Sciatic nerve (tissue), 2 donors: ENCODE measurements at regions not wholly inside any gene's neighbourhood (a gene's known extent, or its start where the extent isn't known, plus 50 kb on each side); places are given as distances from the start of the nearest gene placed in this dataset.
A peak's percentile ranks its signal among the peaks of the same experiment; 100 is the strongest.

ENCODE experiments used
- ATAC-seq: fragments of 200-7000 bp; cut with Tn5 transposase; one replicate; pipeline ENCODE4 v1.9.1; 2020; ENCODE audit warnings: mild to moderate bottlenecking, moderate library complexity
- DNase-seq: peaks from one replicate; pipeline ENCODE4 v3.0.0-alpha.2; 2020; ENCODE audit warnings: low spot score
- intact Hi-C: fragments of 100-400 bp; cut with DNase I; formaldehyde crosslinking; loops from one replicate; pipeline ENCODE4 v1.14.2; 2022
- donor health status: DM: no; HTN: no; CAD: no.
- donor health status: DM: no; HTN: no; CAD: no.

DNA sequence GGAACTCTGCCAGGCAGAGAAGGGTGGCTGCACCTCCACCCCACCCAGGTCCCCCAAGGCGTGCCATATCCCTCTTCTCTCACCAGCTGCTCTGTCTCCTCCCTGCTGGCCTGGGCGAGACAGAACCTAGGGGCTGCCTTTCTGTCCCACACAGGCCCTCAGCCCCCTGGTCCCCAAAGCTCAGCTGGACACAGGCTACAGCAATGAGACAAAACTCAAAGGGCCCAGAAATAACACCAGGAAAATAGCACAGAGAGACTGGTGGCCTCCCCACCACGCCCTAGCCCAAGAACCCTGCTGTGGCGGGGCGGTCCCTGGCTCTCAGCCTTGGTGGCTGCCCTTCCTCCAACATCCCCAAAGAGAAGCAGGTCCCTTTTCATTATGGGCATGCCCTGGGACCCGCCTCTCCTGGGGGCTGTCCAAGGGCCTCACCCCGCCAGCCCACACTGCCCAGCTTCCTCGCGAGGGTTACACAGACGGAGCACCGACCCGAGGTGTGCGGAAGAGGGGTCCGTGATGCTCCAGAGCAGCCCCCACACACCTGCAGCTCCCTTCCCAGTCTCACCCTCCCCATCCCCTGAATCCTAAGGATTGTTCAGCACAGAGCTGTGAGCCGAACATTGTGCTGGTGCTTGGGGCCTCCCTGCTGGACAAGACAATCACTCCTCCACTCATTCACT, 67.7 kb upstream of the HMX1 start:
- intact Hi-C loops: no loop called here
- ATAC-seq (no peak), DNase-seq (no peak)

DNA sequence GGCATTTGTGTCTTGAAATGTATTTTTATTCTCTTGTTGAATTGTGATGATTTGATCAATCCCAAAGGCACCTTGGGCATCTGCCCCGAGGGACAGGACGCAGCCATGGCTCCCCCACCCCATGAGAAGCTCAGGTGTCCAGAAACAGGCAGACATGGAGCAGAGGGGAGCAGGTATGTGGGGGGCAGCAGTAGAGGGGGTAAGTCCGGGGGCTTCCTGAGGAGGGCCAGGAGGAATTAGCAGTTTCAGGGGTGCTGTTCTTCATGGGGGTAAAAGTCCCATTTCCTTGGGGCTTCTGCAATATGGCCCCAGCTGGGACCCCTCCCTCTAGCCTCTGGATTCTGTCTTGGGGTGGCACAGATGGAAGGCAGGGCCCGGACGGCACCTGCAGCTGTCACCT, 67.0 kb upstream of the HMX1 start:
- intact Hi-C loops: no loop called here
- ATAC-seq (no peak), DNase-seq (no peak)

DNA sequence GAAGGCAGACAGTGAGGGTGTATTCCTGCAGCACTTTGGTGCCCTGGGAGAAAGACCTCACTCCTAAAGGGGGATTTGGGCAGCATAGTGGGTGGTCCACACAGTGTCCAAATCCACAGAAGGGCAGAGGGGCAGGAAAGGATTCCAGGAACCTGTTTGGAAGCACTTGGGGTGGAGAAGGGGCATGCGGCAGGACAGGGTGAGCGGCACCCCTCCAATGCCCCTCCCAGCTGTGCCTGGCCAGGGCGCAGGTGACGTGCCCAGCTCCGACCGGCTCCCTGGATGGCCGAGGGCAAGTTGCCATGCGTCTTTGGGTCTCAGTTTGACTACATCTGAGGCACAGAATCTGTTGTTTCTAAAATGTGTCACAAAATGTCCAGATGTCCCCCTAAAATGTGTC, 66.5 kb upstream of the HMX1 start:
- DNase-seq (no peak), ATAC-seq (no peak)
- intact Hi-C loops: no loop called here

DNA sequence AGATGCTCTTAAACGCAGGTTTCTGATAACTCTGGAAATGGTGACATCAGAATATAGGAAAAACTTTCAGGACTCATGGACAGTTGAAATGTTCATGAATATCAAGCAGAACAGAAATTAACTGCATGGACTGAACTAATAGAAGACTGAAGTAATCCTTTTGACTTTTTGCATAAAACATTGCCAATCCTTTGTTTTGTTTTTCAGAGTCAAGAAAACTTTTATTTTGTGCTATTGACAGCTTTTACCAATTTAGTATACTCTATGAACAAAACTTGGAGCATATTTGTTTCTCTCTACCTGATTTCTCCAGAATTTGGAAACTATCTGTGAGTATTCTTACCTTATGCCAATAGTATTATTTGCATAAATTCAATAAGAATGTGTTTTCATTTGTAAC, 61.2 kb upstream of the HMX1 start:
- no peak for ATAC-seq
- intact Hi-C loops: no loop called here
- no peak for DNase-seq

DNA sequence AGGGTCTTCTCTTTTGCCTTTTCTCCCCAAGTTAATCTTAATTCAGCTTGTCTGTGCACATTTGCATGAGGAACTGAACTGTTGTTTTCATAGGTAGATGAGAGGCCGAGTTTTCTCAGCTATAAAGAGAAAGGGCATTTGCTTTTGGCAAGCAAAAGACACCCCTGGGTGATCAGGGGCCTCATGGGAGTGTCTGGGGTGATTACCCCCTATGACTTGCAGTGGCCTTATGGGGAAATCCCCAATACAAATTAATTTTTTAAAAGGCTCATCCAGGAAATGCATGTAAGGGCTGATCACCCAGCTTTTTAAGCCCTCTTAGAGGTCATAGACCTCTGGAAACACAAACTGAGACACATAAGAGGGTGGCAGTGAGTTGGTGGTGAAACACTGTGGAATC, 56.4 kb upstream of the HMX1 start:
- intact Hi-C loops: no loop called here
- no peak for DNase-seq
- no peak for ATAC-seq

DNA sequence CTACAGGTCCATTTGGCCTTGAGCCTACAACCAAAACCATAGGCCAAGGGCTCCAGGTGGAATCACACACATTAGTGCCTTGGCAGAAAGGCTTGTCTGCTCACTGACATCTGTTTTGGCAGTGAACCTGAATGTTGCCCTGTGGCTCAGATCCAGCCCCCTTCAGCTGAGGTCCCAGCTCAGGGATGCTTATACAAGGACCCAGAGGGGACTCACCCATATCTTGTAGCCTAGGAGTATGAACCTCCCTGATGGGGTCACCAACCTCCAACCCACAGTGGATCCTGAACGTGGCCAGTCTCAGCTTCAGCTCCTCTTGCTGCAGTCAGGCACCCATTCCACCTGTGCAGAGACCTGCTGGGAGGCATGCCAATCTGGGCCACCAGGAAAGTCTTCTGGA, 50.8 kb upstream of the HMX1 start:
- no peak for ATAC-seq
- intact Hi-C loops: no loop called here
- DNase-seq: no peak

DNA sequence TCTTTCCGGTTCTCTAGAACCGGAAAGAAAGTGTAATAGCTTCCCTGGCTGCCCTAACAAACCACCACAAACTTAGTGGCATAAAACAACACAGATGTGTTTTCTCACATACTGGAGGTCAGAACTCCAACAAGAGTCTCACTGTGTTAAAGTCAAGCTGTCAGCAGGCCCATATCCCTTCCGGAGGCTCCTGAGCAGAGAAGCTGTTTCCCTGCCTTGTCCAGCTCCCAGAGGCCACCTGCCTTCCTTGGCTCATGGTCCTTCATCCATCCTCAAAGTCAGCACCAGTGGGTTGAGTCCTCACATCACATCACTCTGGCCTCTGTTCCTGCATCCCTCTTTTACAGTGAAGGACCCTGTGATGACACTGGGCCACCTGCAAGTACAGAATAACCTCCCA, 49.8 kb upstream of the HMX1 start:
- peak; percentile 6 for DNase-seq
- intact Hi-C loops: no loop called here
- no peak for ATAC-seq
